ENCODE measurements at regions not wholly inside any gene's neighbourhood (a gene's known extent, or its start where the extent isn't known, plus 50 kb on each side); places are given as distances from the start of the nearest gene placed in this dataset.

DNA sequence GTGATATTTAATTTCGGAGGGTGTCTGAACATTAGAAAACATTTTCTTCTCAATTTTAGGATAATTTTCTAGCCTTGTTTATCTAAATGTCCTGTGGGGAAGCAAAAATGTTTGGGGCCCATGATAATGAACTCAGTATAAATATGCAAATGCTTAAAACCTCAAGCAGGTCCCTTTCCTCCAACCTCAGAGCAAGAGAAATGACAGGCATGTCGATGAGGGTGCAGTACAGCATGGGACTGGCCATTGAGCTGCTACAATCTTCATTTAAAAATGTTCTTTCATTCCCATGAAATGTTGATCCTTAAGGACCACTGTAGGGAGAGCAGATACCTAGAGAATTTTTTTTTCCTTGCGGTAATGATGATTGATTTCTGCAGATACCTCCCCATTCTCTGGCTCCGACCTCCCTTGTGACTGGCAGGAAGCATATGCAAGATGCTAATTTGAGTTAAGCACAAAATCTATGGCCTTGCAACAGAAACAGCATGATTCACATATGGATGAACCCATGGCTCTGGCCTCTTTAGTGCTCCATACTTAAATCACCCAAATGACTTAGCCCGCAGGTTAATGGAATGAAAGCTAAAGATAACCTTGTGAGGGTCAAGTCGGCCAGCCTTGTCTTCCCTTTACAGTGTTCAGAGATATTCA is 243.3 kb downstream of the SOX4 start:
- TF ChIP-seq NFIC (IDR thresholded peaks at IDR 0.05) = no peak
- no peak for TF ChIP-seq YY1 (IDR thresholded peaks at IDR 0.05; ENCODE audit: low read depth)
- TF ChIP-seq CREB1 (IDR thresholded peaks at IDR 0.05; ENCODE audit: low read depth) = no peak
- TF ChIP-seq, protein P1, sequence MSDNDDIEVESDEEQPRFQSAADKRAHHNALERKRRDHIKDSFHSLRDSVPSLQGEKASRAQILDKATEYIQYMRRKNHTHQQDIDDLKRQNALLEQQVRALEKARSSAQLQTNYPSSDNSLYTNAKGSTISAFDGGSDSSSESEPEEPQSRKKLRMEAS (IDR thresholded peaks at IDR 0.05) = no peak
- no peak for TF ChIP-seq ZBTB7A (IDR thresholded peaks at IDR 0.05; ENCODE audit: low read depth)

- no peak for TF ChIP-seq USF1 (IDR thresholded peaks at IDR 0.05)
- no peak for TF ChIP-seq EP300 (IDR thresholded peaks at IDR 0.05; ENCODE audit: borderline replicate concordance)
- TF ChIP-seq CEBPB (IDR thresholded peaks at IDR 0.05) = no peak
- TF ChIP-seq, protein P1 (IDR thresholded peaks at IDR 0.05) = no peak
- TF ChIP-seq REST (IDR thresholded peaks at IDR 0.05; ENCODE audit: low read depth) = no peak
- TF ChIP-seq EGR1 (IDR thresholded peaks at IDR 0.05) = no peak
- TF ChIP-seq RAD21 (IDR thresholded peaks at IDR 0.05; ENCODE audit: low read depth) = no peak
- no peak for TF ChIP-seq TAF1 (IDR thresholded peaks at IDR 0.05; ENCODE audit: low read depth)
- no peak for TF ChIP-seq TEAD4 (IDR thresholded peaks at IDR 0.05)
These were observed 246.9 kb downstream of the SOX4 start for GRCh38 chr6:21840428-21840827.

DNA sequence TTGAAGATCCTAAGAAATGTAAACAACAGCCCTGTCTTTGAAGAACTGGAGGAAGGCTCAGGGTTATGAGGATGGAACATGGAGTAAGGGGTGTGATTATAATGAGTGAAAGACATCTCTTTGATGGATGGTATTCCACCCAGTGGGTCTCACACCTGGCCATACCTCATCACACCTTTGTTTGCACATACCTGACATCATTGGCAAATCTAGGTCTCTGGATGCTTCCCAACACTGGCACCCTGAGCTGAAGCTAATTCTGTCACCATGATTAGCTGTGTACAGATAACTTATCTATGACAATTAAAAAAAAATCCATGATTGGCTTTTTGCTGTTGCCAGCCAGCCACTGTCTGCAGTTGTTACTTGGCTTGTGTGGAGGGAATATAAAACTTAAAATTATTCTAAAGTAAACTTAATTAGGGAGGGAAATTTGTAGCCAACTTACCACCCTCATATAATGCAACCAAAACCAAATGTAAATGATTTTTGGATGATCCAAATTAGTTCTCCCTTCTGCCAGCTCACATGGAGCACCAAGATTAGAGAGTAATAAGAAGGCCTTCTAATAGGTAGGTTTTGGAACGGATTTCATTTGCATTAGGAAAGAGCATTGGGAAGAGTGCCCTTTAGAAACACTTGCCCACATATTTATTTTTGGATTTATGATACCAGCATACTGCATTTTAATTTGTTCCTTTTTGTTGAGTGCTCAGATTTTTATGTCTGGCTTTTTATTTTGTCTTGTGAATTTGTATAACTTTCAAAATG is 249.5 kb downstream of the SOX4 start:
- TF ChIP-seq ZBTB7A (IDR thresholded peaks at IDR 0.05; ENCODE audit: low read depth) (no peak), EP300 (IDR thresholded peaks at IDR 0.05; ENCODE audit: borderline replicate concordance) (no peak), FOXM1 (IDR thresholded peaks at IDR 0.05; ENCODE audit: borderline replicate concordance, low read depth) (no peak)
- TF ChIP-seq, protein P1 (IDR thresholded peaks at IDR 0.05) = no peak

GRCh38 chr6:21844120-21844917 is 250.8 kb downstream of the SOX4 start:
- no peak for TF ChIP-seq EP300 (IDR thresholded peaks at IDR 0.05; ENCODE audit: borderline replicate concordance)

DNA sequence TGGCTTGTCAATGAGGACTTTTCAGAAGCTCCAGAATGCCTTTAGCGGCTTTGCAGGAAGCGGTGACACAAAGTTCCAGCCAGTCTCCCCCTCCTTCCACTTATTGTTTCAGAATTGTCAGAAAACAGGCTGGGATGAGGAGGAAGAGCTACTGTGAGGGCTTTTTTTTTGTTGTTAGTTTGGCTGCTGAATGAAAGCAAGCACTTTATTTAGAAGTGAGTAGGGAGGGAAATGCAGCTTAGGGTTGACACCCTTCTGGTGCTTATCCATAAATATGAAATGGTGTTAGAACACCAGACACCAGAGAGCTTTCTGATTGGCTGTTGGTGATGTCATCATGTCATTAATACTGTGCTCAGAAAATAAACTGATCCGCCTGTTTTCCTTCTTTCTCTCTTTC is 251.5 kb downstream of the SOX4 start:
- TF ChIP-seq TCF12 (IDR thresholded peaks at IDR 0.05; ENCODE audit: low read depth) (no peak), USF1 (IDR thresholded peaks at IDR 0.05) (no peak), EGR1 (IDR thresholded peaks at IDR 0.05) (no peak), ZBTB7A (IDR thresholded peaks at IDR 0.05; ENCODE audit: low read depth) (no peak), NFIC (IDR thresholded peaks at IDR 0.05) (no peak)

GRCh38 chr6:21845439-21846140 is 252.0 kb downstream of the SOX4 start:
- TF ChIP-seq CEBPB (IDR thresholded peaks at IDR 0.05) (no peak), NFIC (IDR thresholded peaks at IDR 0.05) (no peak), EP300 (IDR thresholded peaks at IDR 0.05; ENCODE audit: borderline replicate concordance) (no peak), YY1 (IDR thresholded peaks at IDR 0.05; ENCODE audit: low read depth) (no peak)

DNA sequence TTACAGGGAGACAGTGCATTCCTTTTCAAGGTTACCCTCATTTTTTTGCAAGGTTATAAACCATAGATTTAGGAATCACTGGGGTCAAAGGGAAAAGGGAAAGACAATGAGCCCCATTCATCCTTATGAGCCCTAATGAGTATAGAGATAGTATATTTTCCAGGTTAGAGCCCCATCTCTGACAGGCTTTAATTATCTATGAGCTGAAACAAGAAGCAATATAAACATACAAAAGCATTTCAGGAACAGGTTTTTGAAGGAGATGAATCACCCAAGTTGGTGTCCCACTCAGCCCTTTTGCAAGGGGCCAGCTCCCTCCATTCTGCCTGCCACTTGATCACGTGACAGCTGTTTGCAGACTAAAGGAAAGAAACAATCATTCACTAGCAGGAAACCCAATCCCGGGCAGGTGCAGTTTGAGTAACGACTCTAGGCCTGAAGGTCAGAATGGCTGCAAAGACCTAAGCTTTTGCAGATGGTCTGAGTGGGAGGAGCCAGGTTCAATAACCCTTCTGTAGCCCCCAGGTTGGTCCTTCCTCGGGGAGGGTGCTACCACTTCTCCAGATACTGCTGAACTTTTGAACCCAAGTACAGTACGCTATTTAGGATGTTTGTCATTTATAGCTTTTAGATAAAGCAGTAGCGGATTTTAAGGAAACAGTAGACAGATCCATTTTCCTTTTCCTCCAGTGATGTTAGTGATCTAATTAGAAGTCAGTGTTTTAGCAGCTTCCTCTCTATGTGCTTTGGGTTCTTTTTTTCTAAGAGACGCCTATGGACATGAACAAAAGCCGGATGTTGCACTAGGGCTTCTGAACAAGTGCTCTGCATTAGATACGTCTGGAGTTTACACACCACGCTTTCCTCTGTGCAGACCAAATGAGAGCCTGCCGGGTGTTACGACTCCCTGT is 253.2 kb downstream of the SOX4 start:
- TF ChIP-seq REST (IDR thresholded peaks at IDR 0.05; ENCODE audit: low read depth) (no peak), YY1 (IDR thresholded peaks at IDR 0.05; ENCODE audit: low read depth) (no peak), TCF12 (IDR thresholded peaks at IDR 0.05; ENCODE audit: low read depth) (no peak), NFIC (IDR thresholded peaks at IDR 0.05) (no peak), RAD21 (IDR thresholded peaks at IDR 0.05; ENCODE audit: low read depth) (no peak), FOXM1 (IDR thresholded peaks at IDR 0.05; ENCODE audit: borderline replicate concordance, low read depth) (no peak), ZBTB7A (IDR thresholded peaks at IDR 0.05; ENCODE audit: low read depth) (no peak), TEAD4 (IDR thresholded peaks at IDR 0.05) (no peak), TAF1 (IDR thresholded peaks at IDR 0.05; ENCODE audit: low read depth) (no peak), EGR1 (IDR thresholded peaks at IDR 0.05) (no peak)
- TF ChIP-seq, protein P1 (IDR thresholded peaks at IDR 0.05) = no peak
